Peyer's patch (tissue), 4 donors: ENCODE measurements at regions not wholly inside any gene's neighbourhood (a gene's known extent, or its start where the extent isn't known, plus 50 kb on each side); places are given as distances from the start of the nearest gene placed in this dataset.

Experiments used
- DNase-seq, 3 donors: peaks; one replicate each; pipeline ENCODE4 v3.0.0-alpha.2; 2017 to 2019
- H3K27ac ChIP-seq, 4 donors: fragments of 200-600 bp; sonication (generic); one replicate each; pipeline ENCODE4 v1.5.1; 2016 to 2019
- H3K27me3 ChIP-seq, 2 donors: fragments of 200-600 bp; sonication (generic); one replicate each; pipeline ENCODE4 v1.5.1; 2019
- H3K36me3 ChIP-seq, 3 donors: fragments of 200-600 bp; sonication (generic); one replicate each; pipeline ENCODE4 v1.5.1; 2016 to 2019
- H3K4me1 ChIP-seq, 4 donors: fragments of 200-600 bp; sonication (generic); one replicate each; pipeline ENCODE4 v1.5.1; 2016 to 2019
- H3K4me3 ChIP-seq, 4 donors: fragments of 200-600 bp; sonication (generic); 1 replicate in 3 of 4; 2 replicates in 1 of 4; pipeline ENCODE4 v1.5.1; 2016 to 2019; ENCODE audit warnings: mild to moderate bottlenecking in 1 of 4
- H3K9me3 ChIP-seq, 4 donors: fragments of 200-600 bp; sonication (generic); one replicate each; pipeline ENCODE4 v1.5.1; 2016 to 2019; ENCODE audit warnings: mild to moderate bottlenecking in 1 of 4
- POLR2A ChIP-seq, 2 donors: fragments of 450-650 bp; IDR thresholded peaks; one replicate each; pipeline ENCODE4 v1.5.1; 2017; ENCODE audit warnings: antibody characterized with exemption in 2 of 2, mild to moderate bottlenecking in 2 of 2, moderate library complexity in 2 of 2
- TF ChIP-seq, protein P1 (sequence below), 6 experiments: fragments of 450-650 bp in 4 of 6; fragments of 200-600 bp in 2 of 6; sonication (generic) in 1 of 6; IDR thresholded peaks; one replicate each; pipeline ENCODE4 v1.5.1; 2017 to 2019; ENCODE audit warnings: antibody characterized with exemption in 6 of 6, mild to moderate bottlenecking in 3 of 6, moderate library complexity in 1 of 6

DNA sequence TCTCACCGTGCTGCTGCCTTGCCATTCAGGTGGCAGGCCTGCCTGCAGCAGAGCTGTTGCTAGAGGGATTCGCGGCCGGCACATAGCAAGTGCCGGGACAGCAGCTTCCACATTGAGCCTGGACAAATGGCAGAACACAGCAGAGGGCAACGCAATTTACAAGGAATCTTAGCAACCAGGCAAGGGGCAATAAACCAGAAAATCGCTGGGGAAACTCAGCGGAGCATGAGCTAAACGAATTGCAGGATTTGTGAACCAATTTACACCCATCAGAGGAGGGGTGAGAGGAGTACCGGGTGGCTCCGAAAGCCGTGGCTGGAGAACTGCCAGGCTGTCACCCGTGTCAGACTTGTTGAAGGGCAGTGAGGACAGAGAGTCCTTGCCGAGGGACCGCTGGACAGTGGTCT is 58.6 kb upstream of the LOXL4 start:
- TF ChIP-seq, protein P1, sequence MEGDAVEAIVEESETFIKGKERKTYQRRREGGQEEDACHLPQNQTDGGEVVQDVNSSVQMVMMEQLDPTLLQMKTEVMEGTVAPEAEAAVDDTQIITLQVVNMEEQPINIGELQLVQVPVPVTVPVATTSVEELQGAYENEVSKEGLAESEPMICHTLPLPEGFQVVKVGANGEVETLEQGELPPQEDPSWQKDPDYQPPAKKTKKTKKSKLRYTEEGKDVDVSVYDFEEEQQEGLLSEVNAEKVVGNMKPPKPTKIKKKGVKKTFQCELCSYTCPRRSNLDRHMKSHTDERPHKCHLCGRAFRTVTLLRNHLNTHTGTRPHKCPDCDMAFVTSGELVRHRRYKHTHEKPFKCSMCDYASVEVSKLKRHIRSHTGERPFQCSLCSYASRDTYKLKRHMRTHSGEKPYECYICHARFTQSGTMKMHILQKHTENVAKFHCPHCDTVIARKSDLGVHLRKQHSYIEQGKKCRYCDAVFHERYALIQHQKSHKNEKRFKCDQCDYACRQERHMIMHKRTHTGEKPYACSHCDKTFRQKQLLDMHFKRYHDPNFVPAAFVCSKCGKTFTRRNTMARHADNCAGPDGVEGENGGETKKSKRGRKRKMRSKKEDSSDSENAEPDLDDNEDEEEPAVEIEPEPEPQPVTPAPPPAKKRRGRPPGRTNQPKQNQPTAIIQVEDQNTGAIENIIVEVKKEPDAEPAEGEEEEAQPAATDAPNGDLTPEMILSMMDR (IDR thresholded peaks at IDR 0.05), result no peak
- no peak for TF ChIP-seq POLR2A (IDR thresholded peaks at IDR 0.05)
- H3K9me3 ChIP-seq, result peaks cover 0 to 3% (median 0%) of the 10 kb centered on the region in 4 donors
- no peak for DNase-seq
- no peak overlapping the region for H3K4me3 ChIP-seq
- no peak overlapping the region for H3K27ac ChIP-seq
- no peaks in the 10 kb centered on the region for H3K27me3 ChIP-seq
- H3K36me3 ChIP-seq, result no peaks in the 10 kb centered on the region
- H3K4me1 ChIP-seq, result no peaks in the 10 kb centered on the region

GRCh38 chr10:98323221-98324164 is 55.5 kb upstream of the LOXL4 start:
- no peak overlapping the region for H3K27ac ChIP-seq
- DNase-seq, result peak in 1 of 3 donors; percentile 53
- no peaks in the 10 kb centered on the region for H3K9me3 ChIP-seq
- H3K36me3 ChIP-seq, result no peaks in the 10 kb centered on the region
- no peaks in the 10 kb centered on the region for H3K27me3 ChIP-seq
- TF ChIP-seq POLR2A (IDR thresholded peaks at IDR 0.05), result no peak
- TF ChIP-seq, protein P1 (IDR thresholded peaks at IDR 0.05), result no peak
- no peak overlapping the region for H3K4me3 ChIP-seq
- H3K4me1 ChIP-seq, result no peaks in the 10 kb centered on the region

DNA sequence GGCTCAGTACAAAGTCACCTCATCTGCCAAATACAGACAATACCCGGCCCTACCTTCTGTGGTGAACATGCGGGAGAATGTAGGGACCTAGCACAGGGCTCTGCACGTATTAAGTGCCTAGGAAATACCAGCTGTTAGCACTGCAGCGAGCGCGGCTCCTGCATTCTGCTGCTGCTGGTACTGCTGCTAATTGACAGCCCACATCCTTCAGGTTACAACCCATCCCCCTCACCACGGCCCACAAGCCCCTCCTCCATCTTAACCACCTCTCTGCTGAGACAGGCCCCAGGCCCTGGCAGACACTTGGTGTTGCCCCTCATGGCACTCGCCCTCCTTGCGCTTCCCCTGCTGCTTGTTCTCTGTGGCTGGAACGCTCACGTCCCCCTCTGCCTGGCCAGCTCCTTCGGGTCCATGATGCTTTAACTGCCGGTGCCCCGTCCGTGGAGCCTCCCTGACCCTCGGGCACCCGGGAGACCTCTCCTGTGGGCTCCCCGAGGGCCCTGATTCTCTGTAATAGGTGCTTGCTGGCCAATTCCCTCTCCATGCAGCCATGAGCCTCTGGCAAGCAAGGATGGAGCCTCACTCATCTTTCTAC is 53.3 kb upstream of the LOXL4 start:
- no peak for TF ChIP-seq POLR2A (IDR thresholded peaks at IDR 0.05)
- TF ChIP-seq, protein P1 (IDR thresholded peaks at IDR 0.05), result no peak
- H3K4me1 ChIP-seq, result no peaks in the 10 kb centered on the region
- H3K27ac ChIP-seq, result no peak overlapping the region
- H3K27me3 ChIP-seq, result no peaks in the 10 kb centered on the region
- no peak for DNase-seq
- no peaks in the 10 kb centered on the region for H3K9me3 ChIP-seq
- no peak overlapping the region for H3K4me3 ChIP-seq
- no peaks in the 10 kb centered on the region for H3K36me3 ChIP-seq

- no peak overlapping the region for H3K27ac ChIP-seq
- H3K4me1 ChIP-seq, result no peaks in the 10 kb centered on the region
- no peaks in the 10 kb centered on the region for H3K9me3 ChIP-seq
- no peak for TF ChIP-seq POLR2A (IDR thresholded peaks at IDR 0.05)
- TF ChIP-seq, protein P1 (IDR thresholded peaks at IDR 0.05), result no peak
- DNase-seq, result no peak
- H3K4me3 ChIP-seq, result no peak overlapping the region
- H3K27me3 ChIP-seq, result no peaks in the 10 kb centered on the region
- H3K36me3 ChIP-seq, result no peaks in the 10 kb centered on the region
These were observed 52.6 kb upstream of the LOXL4 start for GRCh38 chr10:98320486-98321185.

- Histone ChIP-seq H3K4me1 (no peaks in the 10 kb centered on the region), H3K27me3 (no peaks in the 10 kb centered on the region), H3K36me3 (no peaks in the 10 kb centered on the region), H3K9me3 (no peaks in the 10 kb centered on the region), H3K27ac (no peak overlapping the region), H3K4me3 (no peak overlapping the region)
- TF ChIP-seq POLR2A (IDR thresholded peaks at IDR 0.05), result no peak
- TF ChIP-seq, protein P1 (IDR thresholded peaks at IDR 0.05), result no peak
- no peak for DNase-seq
These were observed 50.9 kb upstream of the LOXL4 start for GRCh38 chr10:98318861-98319260.
